ENCODE measurements at regions not wholly inside any gene's neighbourhood (a gene's known extent, or its start where the extent isn't known, plus 50 kb on each side); places are given as distances from the start of the nearest gene placed in this dataset.

DNA sequence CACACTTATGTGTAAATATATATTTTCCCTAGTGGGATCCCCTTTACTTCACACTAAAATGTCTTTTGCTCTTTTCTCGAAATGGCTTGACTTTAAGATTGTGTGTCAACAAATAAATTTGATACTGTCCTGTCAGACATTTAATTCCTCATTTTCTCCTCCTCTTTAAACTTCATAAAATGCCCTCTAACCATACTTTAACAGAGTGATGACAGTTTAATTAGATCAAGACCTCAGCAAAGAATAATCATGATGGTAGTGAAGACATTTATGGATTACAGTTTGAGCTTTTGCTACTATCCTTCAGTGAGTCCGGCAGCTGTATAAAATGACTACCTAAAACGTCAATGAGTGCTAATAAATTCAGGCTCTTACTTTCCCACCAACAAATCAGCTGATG lies 113.1 kb upstream of the ADGRL3 start:
- TF ChIP-seq, protein P1, sequence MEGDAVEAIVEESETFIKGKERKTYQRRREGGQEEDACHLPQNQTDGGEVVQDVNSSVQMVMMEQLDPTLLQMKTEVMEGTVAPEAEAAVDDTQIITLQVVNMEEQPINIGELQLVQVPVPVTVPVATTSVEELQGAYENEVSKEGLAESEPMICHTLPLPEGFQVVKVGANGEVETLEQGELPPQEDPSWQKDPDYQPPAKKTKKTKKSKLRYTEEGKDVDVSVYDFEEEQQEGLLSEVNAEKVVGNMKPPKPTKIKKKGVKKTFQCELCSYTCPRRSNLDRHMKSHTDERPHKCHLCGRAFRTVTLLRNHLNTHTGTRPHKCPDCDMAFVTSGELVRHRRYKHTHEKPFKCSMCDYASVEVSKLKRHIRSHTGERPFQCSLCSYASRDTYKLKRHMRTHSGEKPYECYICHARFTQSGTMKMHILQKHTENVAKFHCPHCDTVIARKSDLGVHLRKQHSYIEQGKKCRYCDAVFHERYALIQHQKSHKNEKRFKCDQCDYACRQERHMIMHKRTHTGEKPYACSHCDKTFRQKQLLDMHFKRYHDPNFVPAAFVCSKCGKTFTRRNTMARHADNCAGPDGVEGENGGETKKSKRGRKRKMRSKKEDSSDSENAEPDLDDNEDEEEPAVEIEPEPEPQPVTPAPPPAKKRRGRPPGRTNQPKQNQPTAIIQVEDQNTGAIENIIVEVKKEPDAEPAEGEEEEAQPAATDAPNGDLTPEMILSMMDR (IDR thresholded peaks at IDR 0.05): no peak
- TF ChIP-seq POLR2A (IDR thresholded peaks at IDR 0.05): no peak
